Hematopoietic multipotent progenitor cell (in vitro differentiated cells): ENCODE measurements at regions not wholly inside any gene's neighbourhood (a gene's known extent, or its start where the extent isn't known, plus 50 kb on each side); places are given as distances from the start of the nearest gene placed in this dataset.

Source experiments
- DNase-seq, 3 donors: peaks; one replicate each; pipeline ENCODE4 v3.0.0-alpha.2; 2011 to 2015; ENCODE audit warnings: low read depth in 2 of 3, low spot score in 2 of 3

GRCh38 chr4:66640233-66640990, 904.9 kb downstream of the CENPC start:
- DNase-seq: no peak

GRCh38 chr4:66639361-66639760, 905.9 kb downstream of the CENPC start:
- no peak for DNase-seq

GRCh38 chr4:66636349-66636748, 909.0 kb downstream of the CENPC start:
- no peak for DNase-seq

- no peak for DNase-seq
These were observed 911.8 kb downstream of the CENPC start for GRCh38 chr4:66633477-66633876.

- DNase-seq: no peak
These were observed 915.4 kb downstream of the CENPC start for GRCh38 chr4:66629927-66630326.

GRCh38 chr4:66628146-66628545, 917.2 kb downstream of the CENPC start:
- no peak for DNase-seq

- DNase-seq: no peak
These were observed 919.8 kb downstream of the CENPC start for GRCh38 chr4:66625480-66625879.

GRCh38 chr4:66613591-66613990, 931.7 kb downstream of the CENPC start:
- DNase-seq: no peak

- no peak for DNase-seq
These were observed 936.3 kb downstream of the CENPC start for GRCh38 chr4:66609014-66609413.

- no peak for DNase-seq
These were observed 936.6 kb upstream of the EPHA5 start for GRCh38 chr4:66606908-66607307.

GRCh38 chr4:66606215-66606614, 935.9 kb upstream of the EPHA5 start:
- DNase-seq: no peak

GRCh38 chr4:66604192-66604591, 933.9 kb upstream of the EPHA5 start:
- DNase-seq: no peak

GRCh38 chr4:66602622-66603021, 932.3 kb upstream of the EPHA5 start:
- no peak for DNase-seq

- DNase-seq: no peak
These were observed 921.7 kb upstream of the EPHA5 start for GRCh38 chr4:66591968-66592367.

GRCh38 chr4:66590488-66591215, 920.4 kb upstream of the EPHA5 start:
- DNase-seq: no peak

- DNase-seq: no peak
These were observed 918.9 kb upstream of the EPHA5 start for GRCh38 chr4:66589183-66589582.

- no peak for DNase-seq
These were observed 915.5 kb upstream of the EPHA5 start for GRCh38 chr4:66585767-66586166.

- no peak for DNase-seq
These were observed 907.6 kb upstream of the EPHA5 start for GRCh38 chr4:66577922-66578321.

GRCh38 chr4:66575008-66575696, 904.9 kb upstream of the EPHA5 start:
- DNase-seq: no peak

GRCh38 chr4:66574145-66574978, 904.1 kb upstream of the EPHA5 start:
- DNase-seq: no peak

GRCh38 chr4:66572949-66573348, 902.7 kb upstream of the EPHA5 start:
- no peak for DNase-seq
